HG03060 (cell line): ENCODE measurements at regions not wholly inside any gene's neighbourhood (a gene's known extent, or its start where the extent isn't known, plus 50 kb on each side); places are given as distances from the start of the nearest gene placed in this dataset.
"Not testable (repeated sequence)": the region's sequence is repeated elsewhere in the genome, so short reads cannot be mapped to it uniquely, and the experiment has no call there.

Source experiments
- ATAC-seq: cut with Tn5 transposase; IDR thresholded peaks from one replicate; pipeline ENCODE4 v1.9.1; 2021; ENCODE audit warnings: low read depth, moderate number of reproducible peaks; ENCODE audit not compliant: unreplicated experiment

- no peak for ATAC-seq
These were observed 588.5 kb downstream of the CENPC start for GRCh38 chr4:66956852-66957251.

- ATAC-seq: no peak
These were observed 588.9 kb downstream of the CENPC start for GRCh38 chr4:66956426-66956825.

GRCh38 chr4:66955784-66956183 is 589.5 kb downstream of the CENPC start:
- ATAC-seq: no peak

GRCh38 chr4:66949419-66949818 is 595.9 kb downstream of the CENPC start:
- ATAC-seq: no peak

GRCh38 chr4:66946761-66947160 is 598.5 kb downstream of the CENPC start:
- ATAC-seq: no peak

- ATAC-seq: no peak
These were observed 602.2 kb downstream of the CENPC start for GRCh38 chr4:66943112-66943511.

- not testable (repeated sequence) for ATAC-seq
These were observed 613.3 kb downstream of the CENPC start for GRCh38 chr4:66931981-66932380.

- ATAC-seq: no peak
These were observed 615.1 kb downstream of the CENPC start for GRCh38 chr4:66930206-66930605.

- ATAC-seq: no peak
These were observed 615.6 kb downstream of the CENPC start for GRCh38 chr4:66929748-66930147.

- ATAC-seq: not testable (repeated sequence)
These were observed 616.4 kb downstream of the CENPC start for GRCh38 chr4:66928881-66929280.

GRCh38 chr4:66927937-66928336 is 617.4 kb downstream of the CENPC start:
- ATAC-seq: no peak

- ATAC-seq: no peak
These were observed 618.6 kb downstream of the CENPC start for GRCh38 chr4:66926687-66927086.

GRCh38 chr4:66923081-66923865 is 622.0 kb downstream of the CENPC start:
- ATAC-seq: no peak

- no peak for ATAC-seq
These were observed 623.9 kb downstream of the CENPC start for GRCh38 chr4:66921433-66921832.

GRCh38 chr4:66920514-66920913 is 624.8 kb downstream of the CENPC start:
- ATAC-seq: no peak

- no peak for ATAC-seq
These were observed 633.4 kb downstream of the CENPC start for GRCh38 chr4:66911880-66912279.

GRCh38 chr4:66906314-66906713 is 639.0 kb downstream of the CENPC start:
- ATAC-seq: no peak

GRCh38 chr4:66899422-66900065 is 645.8 kb downstream of the CENPC start:
- no peak for ATAC-seq

- no peak for ATAC-seq
These were observed 651.5 kb downstream of the CENPC start for GRCh38 chr4:66893807-66894206.

- ATAC-seq: no peak
These were observed 658.2 kb downstream of the CENPC start for GRCh38 chr4:66887061-66887460.

GRCh38 chr4:66885501-66886165 is 659.7 kb downstream of the CENPC start:
- no peak for ATAC-seq

- no peak for ATAC-seq
These were observed 668.4 kb downstream of the CENPC start for GRCh38 chr4:66876946-66877345.
